Endothelial cell of umbilical vein (primary cell): ENCODE measurements at regions not wholly inside any gene's neighbourhood (a gene's known extent, or its start where the extent isn't known, plus 50 kb on each side); places are given as distances from the start of the nearest gene placed in this dataset.

Experiments
- BruUV-seq: library from RNA; stranded (reverse); fragments of 400-500 nt; replicated peaks from 2 replicates; lab custom pipeline; 2021; lab: Mats Ljungman, UMichigan
- CTCF ChIA-PET: fragments of 300-600, 350-600 bp; sonication (Branson Sonifier 250); formaldehyde crosslinking; loops from one replicate; lab custom pipeline; 2021; ENCODE audit warnings: antibody characterized with exemption, inconsistent platforms; lab: Charles Lee
- POLR2A ChIA-PET: fragments of 300-600, 350-600 bp; sonication (Branson Sonifier 250); formaldehyde crosslinking; loops from one replicate; lab custom pipeline; 2021; ENCODE audit warnings: antibody characterized with exemption, inconsistent platforms; lab: Charles Lee
- DNase-seq: peaks from one replicate; pipeline ENCODE4 v3.0.0-alpha.2; 2011; ENCODE audit warnings: low read depth, low spot score
- FAIRE-seq: peaks from 2 replicates; lab custom pipeline; 2011; peaks lifted over from hg19 to GRCh38; lab: Jason Lieb, UNC
- H2AFZ ChIP-seq: 2 replicates; pipeline ENCODE4 v1.6.0; 2012; ENCODE audit warnings: low read depth, low read length, control low read depth, inconsistent platforms
- H3K27ac ChIP-seq: 2 replicates; pipeline ENCODE4 v1.5.1; 2011; ENCODE audit warnings: low read depth, mild to moderate bottlenecking, control low read depth, low read length, moderate library complexity; ENCODE audit not compliant: insufficient read depth
- H3K27me3 ChIP-seq, 2 experiments: 2 replicates each; pipeline versions ENCODE4 v1.6.0 to v1.6.1; 2011; ENCODE audit warnings: low read length in 2 of 2, mixed read lengths in 1 of 2; ENCODE audit not compliant: control insufficient read depth in 2 of 2, insufficient read depth in 2 of 2
- H3K36me3 ChIP-seq, 2 experiments: 2 replicates in 1 of 2; 3 replicates in 1 of 2; pipeline ENCODE4 v1.5.1; 2011; ENCODE audit warnings: low read length in 2 of 2, mild to moderate bottlenecking in 1 of 2, moderate library complexity in 1 of 2; ENCODE audit not compliant: control insufficient read depth in 2 of 2, insufficient read depth in 2 of 2; ENCODE audit errors: extremely low read depth in 1 of 2
- H3K4me1 ChIP-seq: 3 replicates; pipeline ENCODE4 v1.5.1; 2011; ENCODE audit warnings: mild to moderate bottlenecking, low read length; ENCODE audit not compliant: control insufficient read depth, insufficient read depth; ENCODE audit errors: extremely low read depth
- H3K4me2 ChIP-seq: 2 replicates; pipeline ENCODE4 v1.6.1; 2011; ENCODE audit warnings: low read length, control low read depth, mixed read lengths; ENCODE audit not compliant: insufficient read depth
- H3K4me3 ChIP-seq, 3 experiments: fragments of 200-600 bp in 1 of 3; sonication (generic), shearing (Covaris generic) in 1 of 3; replicated peaks in 1 of 3; 2 replicates each; pipeline ENCODE4 v1.5.1; 2011 to 2016; ENCODE audit warnings: control low read depth in 3 of 3, low read length in 3 of 3, mild to moderate bottlenecking in 2 of 3, inconsistent platforms in 1 of 3, low read depth in 1 of 3, moderate library complexity in 1 of 3; ENCODE audit not compliant: insufficient read depth in 1 of 3
- H3K79me2 ChIP-seq: 2 replicates; pipeline ENCODE4 v1.6.0; 2012; ENCODE audit warnings: low read length, inconsistent platforms; ENCODE audit not compliant: control insufficient read depth, insufficient read depth
- H3K9ac ChIP-seq: replicated peaks from 2 replicates; pipeline ENCODE3; 2011; ENCODE audit warnings: low read length, control low read depth; ENCODE audit not compliant: insufficient read depth; ENCODE audit errors: extremely low read depth
- H3K9me1 ChIP-seq: replicated peaks from 3 replicates; pipeline ENCODE4 v1.6.0; 2011; ENCODE audit warnings: mild to moderate bottlenecking, low read length; ENCODE audit not compliant: control insufficient read depth, insufficient read depth; ENCODE audit errors: extremely low read depth
- H3K9me3 ChIP-seq: replicated peaks from 2 replicates; pipeline ENCODE4 v1.5.1; 2012; ENCODE audit warnings: low read length, inconsistent platforms; ENCODE audit not compliant: control insufficient read depth, insufficient read depth
- H4K20me1 ChIP-seq: replicated peaks from 2 replicates; pipeline ENCODE3; 2011; ENCODE audit warnings: mild to moderate bottlenecking, low read length; ENCODE audit not compliant: control insufficient read depth, insufficient read depth; ENCODE audit errors: extremely low read depth
- EZH2 ChIP-seq: IDR thresholded peaks from 2 replicates; pipeline ENCODE4 v1.6.1; 2012; ENCODE audit warnings: borderline replicate concordance, low read depth, mild to moderate bottlenecking, moderate library complexity, low read length, inconsistent platforms; ENCODE audit not compliant: severe bottlenecking
- FOS ChIP-seq: IDR thresholded peaks from 2 replicates; pipeline ENCODE4 v1.6.1; 2011; ENCODE audit warnings: mild to moderate bottlenecking, low read length, moderate library complexity, borderline replicate concordance; ENCODE audit not compliant: insufficient read depth
- GATA2 ChIP-seq: IDR thresholded peaks from 2 replicates; pipeline ENCODE4 v1.7.0; 2011; ENCODE audit warnings: low read depth, mild to moderate bottlenecking, moderate library complexity, mixed read lengths, low read length; ENCODE audit not compliant: insufficient read length, insufficient read depth
- JUN ChIP-seq: IDR thresholded peaks from 2 replicates; pipeline ENCODE4 v1.6.1; 2011; ENCODE audit warnings: borderline replicate concordance, low read depth; ENCODE audit not compliant: insufficient read length, insufficient read depth
- MAX ChIP-seq: IDR thresholded peaks from 2 replicates; pipeline ENCODE4 v1.6.1; 2011; ENCODE audit not compliant: insufficient read depth, insufficient read length
- MYC ChIP-seq: IDR thresholded peaks from one replicate; pipeline ENCODE4 v1.6.1; 2011; ENCODE audit warnings: mild to moderate bottlenecking, low read depth, low read length
- POLR2A ChIP-seq: IDR thresholded peaks from 2 replicates; pipeline ENCODE4 v1.6.1; 2012; ENCODE audit warnings: low read depth, mild to moderate bottlenecking, control low read depth, low read length
- POLR2AphosphoS5 ChIP-seq: IDR thresholded peaks from 2 replicates; pipeline ENCODE4 v1.6.1; 2012; ENCODE audit warnings: low read depth, mild to moderate bottlenecking, control low read depth, low read length, moderate library complexity; ENCODE audit not compliant: insufficient read depth
- dilution Hi-C: fragments of 300-500 bp; cut with MboI; formaldehyde crosslinking; loops from one replicate; pipeline ENCODE4 v1.15.0; 2019; ENCODE audit warnings: low sequenced_read_pairs; ENCODE audit not compliant: extremely low pct_ligation_motif_present
- intact Hi-C: fragments of 100-400 bp; cut with micrococcal nuclease; formaldehyde crosslinking; loops from one replicate; pipeline ENCODE4 v1.10.0; 2022
- TF ChIP-seq, protein P1 (sequence below), 2 donors: IDR thresholded peaks; 1 replicate in 1 of 2; 2 replicates in 1 of 2; pipeline ENCODE4 v1.5.1; 2011; ENCODE audit warnings: low read length in 2 of 2, mild to moderate bottlenecking in 2 of 2, moderate library complexity in 2 of 2, control low read depth in 1 of 2, inconsistent platforms in 1 of 2, low read depth in 1 of 2; ENCODE audit not compliant: insufficient read depth in 1 of 2; ENCODE audit errors: extremely low read depth in 1 of 2

GRCh38 chr15:62472616-62473299 lies 307.7 kb upstream of the C2CD4B start:
- no peak overlapping the region for H3K4me3 ChIP-seq
- no peak overlapping the region for H3K27ac ChIP-seq
- DNase-seq: no peak
- H2AFZ ChIP-seq: no peak overlapping the region
- no peaks in the 10 kb centered on the region for H3K9me3 ChIP-seq
- H3K27me3 ChIP-seq: no peaks in the 10 kb centered on the region
- no peak for TF ChIP-seq POLR2AphosphoS5
- TF ChIP-seq GATA2: no peak
- TF ChIP-seq FOS: no peak
- TF ChIP-seq EZH2: no peak
- TF ChIP-seq, protein P1, sequence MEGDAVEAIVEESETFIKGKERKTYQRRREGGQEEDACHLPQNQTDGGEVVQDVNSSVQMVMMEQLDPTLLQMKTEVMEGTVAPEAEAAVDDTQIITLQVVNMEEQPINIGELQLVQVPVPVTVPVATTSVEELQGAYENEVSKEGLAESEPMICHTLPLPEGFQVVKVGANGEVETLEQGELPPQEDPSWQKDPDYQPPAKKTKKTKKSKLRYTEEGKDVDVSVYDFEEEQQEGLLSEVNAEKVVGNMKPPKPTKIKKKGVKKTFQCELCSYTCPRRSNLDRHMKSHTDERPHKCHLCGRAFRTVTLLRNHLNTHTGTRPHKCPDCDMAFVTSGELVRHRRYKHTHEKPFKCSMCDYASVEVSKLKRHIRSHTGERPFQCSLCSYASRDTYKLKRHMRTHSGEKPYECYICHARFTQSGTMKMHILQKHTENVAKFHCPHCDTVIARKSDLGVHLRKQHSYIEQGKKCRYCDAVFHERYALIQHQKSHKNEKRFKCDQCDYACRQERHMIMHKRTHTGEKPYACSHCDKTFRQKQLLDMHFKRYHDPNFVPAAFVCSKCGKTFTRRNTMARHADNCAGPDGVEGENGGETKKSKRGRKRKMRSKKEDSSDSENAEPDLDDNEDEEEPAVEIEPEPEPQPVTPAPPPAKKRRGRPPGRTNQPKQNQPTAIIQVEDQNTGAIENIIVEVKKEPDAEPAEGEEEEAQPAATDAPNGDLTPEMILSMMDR (IDR thresholded peaks at IDR 0.05; ENCODE audit: extremely low read depth in 1 of 2, insufficient read depth in 1 of 2, low read depth in 1 of 2, low read length in 2 of 2): no peak
- TF ChIP-seq MYC: no peak
- TF ChIP-seq JUN: no peak
- TF ChIP-seq POLR2A: no peak
- TF ChIP-seq MAX: no peak
- H3K4me1 ChIP-seq: no peaks in the 10 kb centered on the region
- CTCF ChIA-PET: no interaction called here
- no peaks in the 10 kb centered on the region for H3K9me1 ChIP-seq
- intact Hi-C loops: no loop called here
- no peaks in the 10 kb centered on the region for H3K79me2 ChIP-seq
- dilution Hi-C loops: no loop called here
- FAIRE-seq: no peak
- no peaks in the 10 kb centered on the region for H3K36me3 ChIP-seq
- no TSS peak for BruUV-seq
- H3K9ac ChIP-seq: no peak overlapping the region
- no peak overlapping the region for H3K4me2 ChIP-seq
- POLR2A ChIA-PET: no interaction called here
- no peaks in the 10 kb centered on the region for H4K20me1 ChIP-seq
